ENCODE measurements at regions not wholly inside any gene's neighbourhood (a gene's known extent, or its start where the extent isn't known, plus 50 kb on each side); places are given as distances from the start of the nearest gene placed in this dataset.

DNA sequence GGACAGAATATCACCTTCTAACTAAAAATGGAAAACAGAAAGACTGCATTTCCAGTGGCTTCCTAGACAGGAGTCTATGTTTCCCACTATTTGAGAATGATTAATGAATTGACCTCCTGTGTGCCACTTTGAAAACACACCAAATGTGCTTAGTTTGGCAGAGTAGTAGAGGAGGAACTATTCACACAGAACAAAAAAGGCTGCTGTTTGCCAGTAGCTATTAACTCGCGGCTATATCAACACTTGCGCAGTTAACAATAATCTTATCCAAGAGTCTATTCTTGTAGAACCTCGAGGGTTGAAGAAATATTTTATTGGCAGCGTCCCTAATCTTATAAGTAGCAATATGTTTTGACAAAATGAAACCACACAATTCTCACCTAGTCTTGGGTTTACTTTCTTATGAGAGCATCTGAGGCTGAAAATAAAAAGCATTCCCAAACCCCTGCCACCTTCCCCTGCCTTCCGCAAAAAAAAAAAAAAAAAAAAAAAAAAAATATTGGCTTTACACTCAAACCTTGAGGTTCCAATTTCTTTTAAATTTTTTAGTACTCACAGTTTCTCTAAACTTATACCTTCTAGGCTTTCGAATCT, 127.3 kb upstream of the FLRT2 start:
- no peak for TF ChIP-seq EP300 (IDR thresholded peaks at IDR 0.05; ENCODE audit: low read depth)
- TF ChIP-seq, protein P1, sequence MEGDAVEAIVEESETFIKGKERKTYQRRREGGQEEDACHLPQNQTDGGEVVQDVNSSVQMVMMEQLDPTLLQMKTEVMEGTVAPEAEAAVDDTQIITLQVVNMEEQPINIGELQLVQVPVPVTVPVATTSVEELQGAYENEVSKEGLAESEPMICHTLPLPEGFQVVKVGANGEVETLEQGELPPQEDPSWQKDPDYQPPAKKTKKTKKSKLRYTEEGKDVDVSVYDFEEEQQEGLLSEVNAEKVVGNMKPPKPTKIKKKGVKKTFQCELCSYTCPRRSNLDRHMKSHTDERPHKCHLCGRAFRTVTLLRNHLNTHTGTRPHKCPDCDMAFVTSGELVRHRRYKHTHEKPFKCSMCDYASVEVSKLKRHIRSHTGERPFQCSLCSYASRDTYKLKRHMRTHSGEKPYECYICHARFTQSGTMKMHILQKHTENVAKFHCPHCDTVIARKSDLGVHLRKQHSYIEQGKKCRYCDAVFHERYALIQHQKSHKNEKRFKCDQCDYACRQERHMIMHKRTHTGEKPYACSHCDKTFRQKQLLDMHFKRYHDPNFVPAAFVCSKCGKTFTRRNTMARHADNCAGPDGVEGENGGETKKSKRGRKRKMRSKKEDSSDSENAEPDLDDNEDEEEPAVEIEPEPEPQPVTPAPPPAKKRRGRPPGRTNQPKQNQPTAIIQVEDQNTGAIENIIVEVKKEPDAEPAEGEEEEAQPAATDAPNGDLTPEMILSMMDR (IDR thresholded peaks at IDR 0.05), result no peak
- TF ChIP-seq POLR2A (IDR thresholded peaks at IDR 0.05), result no peak
- TF ChIP-seq POLR2AphosphoS5 (IDR thresholded peaks at IDR 0.05), result no peak

All from transverse colon (tissue), 4 donors.